ENCODE measurements at regions not wholly inside any gene's neighbourhood (a gene's known extent, or its start where the extent isn't known, plus 50 kb on each side); places are given as distances from the start of the nearest gene placed in this dataset.

DNA sequence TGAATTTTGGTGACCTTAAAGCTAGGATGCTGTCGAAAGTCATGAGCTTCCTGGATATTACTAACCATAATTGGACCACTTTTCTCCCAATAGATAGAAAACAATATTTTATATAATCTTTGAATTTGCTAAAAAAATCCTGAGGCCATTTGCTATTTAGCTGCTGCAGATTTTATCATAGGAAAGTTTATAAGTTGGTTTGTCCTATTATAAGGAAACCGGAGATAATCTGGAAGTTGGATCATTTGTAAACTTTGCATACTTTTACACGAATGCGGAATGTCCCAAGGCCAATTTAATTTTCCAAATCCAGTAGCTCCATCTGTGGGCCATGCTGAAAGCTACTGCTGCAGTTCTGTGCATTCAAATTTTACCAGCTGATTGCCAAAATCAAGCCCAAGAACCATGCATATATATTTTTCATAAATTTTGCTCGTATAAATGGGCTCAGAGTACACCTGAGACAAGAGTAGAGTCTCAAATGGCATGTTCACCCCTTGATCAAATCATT lies 378.3 kb downstream of the FAM181B start:
- DNase-seq: no peak
- Mint-ChIP-seq H3K27me3 (no peaks in the 10 kb centered on the region), H3K9me3 (no peaks in the 10 kb centered on the region), H3K27ac (no peak overlapping the region), H3K4me1 (no peaks in the 10 kb centered on the region), H3K4me3 (no peak overlapping the region)
- no peak for ATAC-seq

- no peak overlapping the region for H3K27ac Mint-ChIP-seq
- no peaks in the 10 kb centered on the region for H3K4me1 Mint-ChIP-seq
- H3K27me3 Mint-ChIP-seq: no peaks in the 10 kb centered on the region
- DNase-seq: no peak
- no peak for ATAC-seq
- H3K9me3 Mint-ChIP-seq: no peaks in the 10 kb centered on the region
- no peak overlapping the region for H3K4me3 Mint-ChIP-seq
Measured at GRCh38 chr11:82326853-82327252, 406.8 kb downstream of the FAM181B start.

DNA sequence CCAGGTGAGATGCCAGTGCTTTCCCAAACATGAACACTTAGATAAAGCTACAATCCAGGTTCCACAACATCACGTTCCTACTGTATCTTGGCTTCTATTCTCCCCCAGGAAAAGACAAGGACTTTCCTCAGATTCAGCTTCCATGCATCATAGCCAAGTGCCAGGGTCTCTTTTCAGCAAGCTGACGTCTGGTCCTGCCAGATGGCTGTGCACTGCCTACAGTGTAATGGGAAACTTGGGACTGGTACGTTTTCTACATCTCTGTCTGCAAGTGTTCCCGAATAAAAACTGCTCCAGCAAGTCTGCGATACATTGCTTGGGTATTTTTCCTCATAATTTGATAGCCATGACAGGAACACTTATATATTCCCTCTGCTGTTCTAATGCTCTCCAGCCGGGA lies 412.5 kb downstream of the FAM181B start:
- H3K27ac Mint-ChIP-seq: no peak overlapping the region
- H3K4me1 Mint-ChIP-seq: no peaks in the 10 kb centered on the region
- ATAC-seq: no peak
- H3K9me3 Mint-ChIP-seq: no peaks in the 10 kb centered on the region
- H3K27me3 Mint-ChIP-seq: no peaks in the 10 kb centered on the region
- H3K4me3 Mint-ChIP-seq: no peak overlapping the region
- no peak for DNase-seq

DNA sequence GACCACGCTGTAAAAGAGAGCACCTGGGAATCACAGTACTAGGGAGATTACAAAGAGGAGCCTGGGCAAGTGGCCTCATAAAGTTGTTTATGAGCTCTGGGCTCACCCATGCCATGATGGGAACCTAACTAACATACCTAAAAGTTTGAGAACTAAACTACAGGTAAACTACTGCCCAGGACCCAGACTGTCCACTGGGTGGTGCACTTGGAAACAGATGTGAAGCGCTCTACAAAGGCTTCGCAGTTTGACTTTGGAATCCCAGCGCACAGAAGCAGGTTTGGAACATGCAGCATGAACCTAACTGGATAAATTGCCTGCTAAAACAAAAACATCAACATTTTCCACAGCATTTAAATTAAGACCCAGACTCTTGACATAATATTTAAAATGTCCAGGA lies 418.6 kb downstream of the FAM181B start:
- no peaks in the 10 kb centered on the region for H3K4me1 Mint-ChIP-seq
- H3K27ac Mint-ChIP-seq: no peak overlapping the region
- DNase-seq (no peak), ATAC-seq (no peak)
- no peaks in the 10 kb centered on the region for H3K9me3 Mint-ChIP-seq
- no peaks in the 10 kb centered on the region for H3K27me3 Mint-ChIP-seq
- H3K4me3 Mint-ChIP-seq: no peak overlapping the region

DNA sequence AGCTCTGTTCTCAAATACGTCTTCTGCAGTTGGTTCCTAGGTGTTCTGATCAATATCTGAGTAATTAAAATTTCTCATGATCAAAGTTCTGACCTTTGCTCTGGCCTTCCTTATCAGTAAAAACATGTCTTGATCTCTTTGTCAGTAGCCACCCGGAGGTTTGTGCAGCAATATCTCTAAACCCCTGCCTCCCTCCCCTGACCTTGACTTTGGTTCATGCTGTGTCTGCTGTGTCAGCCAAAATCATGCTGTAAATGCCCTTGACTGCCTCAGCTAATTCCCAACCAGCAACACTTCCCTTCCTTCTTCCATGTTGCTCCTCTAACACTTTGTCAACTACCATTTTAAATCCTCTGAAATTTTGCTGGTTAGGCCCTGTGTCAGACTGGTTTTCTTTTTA lies 424.7 kb downstream of the FAM181B start:
- Mint-ChIP-seq H3K4me3 (no peak overlapping the region), H3K27me3 (no peaks in the 10 kb centered on the region), H3K9me3 (no peaks in the 10 kb centered on the region), H3K27ac (no peak overlapping the region), H3K4me1 (no peaks in the 10 kb centered on the region)
- ATAC-seq (no peak), DNase-seq (no peak)

- Mint-ChIP-seq H3K27me3 (no peaks in the 10 kb centered on the region), H3K27ac (no peak overlapping the region), H3K9me3 (no peaks in the 10 kb centered on the region), H3K4me3 (no peak overlapping the region), H3K4me1 (no peaks in the 10 kb centered on the region)
- ATAC-seq (no peak), DNase-seq (no peak)
Measured at GRCh38 chr11:82305123-82305522, 428.5 kb downstream of the FAM181B start.

GRCh38 chr11:82303671-82304070 lies 430.0 kb downstream of the FAM181B start:
- Mint-ChIP-seq H3K4me1 (no peaks in the 10 kb centered on the region), H3K4me3 (no peak overlapping the region), H3K9me3 (no peaks in the 10 kb centered on the region), H3K27me3 (no peaks in the 10 kb centered on the region), H3K27ac (no peak overlapping the region)
- no peak for ATAC-seq
- DNase-seq: no peak

- peaks cover 5% of the 10 kb centered on the region for H3K27me3 Mint-ChIP-seq
- DNase-seq (no peak), ATAC-seq (no peak)
- no peaks in the 10 kb centered on the region for H3K9me3 Mint-ChIP-seq
- H3K27ac Mint-ChIP-seq: no peak overlapping the region
- H3K4me1 Mint-ChIP-seq: no peaks in the 10 kb centered on the region
- H3K4me3 Mint-ChIP-seq: no peak overlapping the region
Measured at GRCh38 chr11:82288471-82288870, 445.2 kb downstream of the FAM181B start.

DNA sequence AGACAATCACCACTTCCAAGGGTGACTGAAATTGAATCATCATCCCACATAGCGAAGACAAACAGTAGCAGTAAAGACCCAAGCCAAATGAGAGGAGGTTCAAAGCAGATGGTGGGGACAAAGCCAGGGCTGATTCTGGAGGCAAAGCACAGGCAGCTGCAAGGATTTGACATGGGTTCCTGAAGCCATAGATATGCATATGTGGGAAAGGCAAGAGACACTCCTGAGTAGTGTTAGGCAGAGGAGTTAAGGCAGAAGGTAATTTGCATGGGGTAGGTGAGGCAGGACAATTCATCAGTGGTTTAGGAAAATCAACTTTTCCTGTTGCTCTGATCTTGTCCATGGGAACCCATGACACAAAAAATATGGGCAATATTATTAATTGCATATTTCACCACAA lies 462.8 kb downstream of the FAM181B start:
- ATAC-seq (no peak), DNase-seq (no peak)
- Mint-ChIP-seq H3K27ac (no peak overlapping the region), H3K9me3 (no peaks in the 10 kb centered on the region), H3K27me3 (no peaks in the 10 kb centered on the region), H3K4me3 (no peak overlapping the region), H3K4me1 (no peaks in the 10 kb centered on the region)

DNA sequence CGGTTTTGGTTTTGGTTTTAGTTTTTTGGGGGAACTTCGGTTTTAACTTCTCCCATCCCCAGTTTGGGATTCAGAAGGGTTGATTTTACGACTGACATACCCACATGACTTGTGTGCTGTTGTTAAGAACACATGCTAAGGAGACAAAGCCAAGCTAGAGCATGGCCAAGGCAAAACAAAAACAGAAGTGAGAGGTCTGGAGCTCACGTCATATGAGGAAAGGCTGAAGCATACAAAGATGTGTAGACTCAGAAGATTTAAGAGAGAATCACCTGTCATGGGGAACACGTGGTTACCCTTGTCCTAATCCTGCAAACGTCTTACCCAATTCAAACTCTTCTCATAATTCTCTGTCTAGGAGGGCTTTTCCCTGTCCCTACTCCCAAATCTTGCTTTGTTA lies 465.0 kb downstream of the FAM181B start:
- DNase-seq: no peak
- Mint-ChIP-seq H3K9me3 (no peaks in the 10 kb centered on the region), H3K4me3 (no peak overlapping the region), H3K4me1 (no peaks in the 10 kb centered on the region), H3K27ac (no peak overlapping the region), H3K27me3 (no peaks in the 10 kb centered on the region)
- ATAC-seq: no peak

- no peaks in the 10 kb centered on the region for H3K4me1 Mint-ChIP-seq
- DNase-seq (no peak), ATAC-seq (no peak)
- H3K27me3 Mint-ChIP-seq: no peaks in the 10 kb centered on the region
- H3K9me3 Mint-ChIP-seq: no peaks in the 10 kb centered on the region
- no peak overlapping the region for H3K4me3 Mint-ChIP-seq
- H3K27ac Mint-ChIP-seq: no peak overlapping the region
Measured at GRCh38 chr11:82267186-82267585, 466.5 kb downstream of the FAM181B start.

- Mint-ChIP-seq H3K9me3 (no peaks in the 10 kb centered on the region), H3K27ac (no peak overlapping the region), H3K4me3 (no peak overlapping the region), H3K27me3 (no peaks in the 10 kb centered on the region), H3K4me1 (no peaks in the 10 kb centered on the region)
- DNase-seq (no peak), ATAC-seq (no peak)
Measured at GRCh38 chr11:82261367-82261766, 472.3 kb downstream of the FAM181B start.

GRCh38 chr11:82250047-82250446 lies 483.6 kb downstream of the FAM181B start:
- Mint-ChIP-seq H3K27me3 (peaks cover 6% of the 10 kb centered on the region), H3K27ac (no peak overlapping the region), H3K4me1 (no peaks in the 10 kb centered on the region), H3K4me3 (no peak overlapping the region), H3K9me3 (no peaks in the 10 kb centered on the region)
- no peak for ATAC-seq
- no peak for DNase-seq

GRCh38 chr11:82246926-82247325 lies 486.7 kb downstream of the FAM181B start:
- no peaks in the 10 kb centered on the region for H3K4me1 Mint-ChIP-seq
- ATAC-seq: no peak
- peaks cover 0 to 4% of the 10 kb centered on the region in 2 donors for H3K9me3 Mint-ChIP-seq
- DNase-seq: no peak
- peaks cover 6% of the 10 kb centered on the region for H3K27me3 Mint-ChIP-seq
- H3K27ac Mint-ChIP-seq: peak overlapping the region in 1 of 2 donors; percentile 6
- H3K4me3 Mint-ChIP-seq: no peak overlapping the region

DNA sequence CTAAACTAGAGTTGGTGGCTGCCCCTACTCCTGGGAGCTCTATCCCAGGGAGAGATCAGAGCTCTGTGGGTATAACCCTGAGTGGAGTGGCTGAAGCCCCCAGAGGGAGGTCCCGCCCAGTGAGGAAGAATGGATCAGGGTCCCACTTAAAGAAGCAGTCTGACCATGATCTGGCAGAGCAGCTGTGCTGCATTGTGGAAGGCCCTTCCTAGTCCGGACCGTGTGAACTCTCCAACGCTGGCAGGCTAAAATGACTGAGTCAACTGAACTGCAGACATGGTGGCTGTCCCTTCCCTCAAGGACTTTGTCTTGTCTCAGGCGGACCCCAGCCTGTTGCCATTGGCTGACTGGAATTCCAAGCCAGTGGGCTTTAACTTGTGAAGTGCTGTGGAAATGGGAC lies 494.2 kb downstream of the FAM181B start:
- ATAC-seq (peak; percentile 26), DNase-seq (no peak)
- Mint-ChIP-seq H3K27ac (no peak overlapping the region), H3K9me3 (peaks cover 0 to 5% of the 10 kb centered on the region in 2 donors), H3K4me3 (no peak overlapping the region), H3K4me1 (no peaks in the 10 kb centered on the region), H3K27me3 (no peaks in the 10 kb centered on the region)

DNA sequence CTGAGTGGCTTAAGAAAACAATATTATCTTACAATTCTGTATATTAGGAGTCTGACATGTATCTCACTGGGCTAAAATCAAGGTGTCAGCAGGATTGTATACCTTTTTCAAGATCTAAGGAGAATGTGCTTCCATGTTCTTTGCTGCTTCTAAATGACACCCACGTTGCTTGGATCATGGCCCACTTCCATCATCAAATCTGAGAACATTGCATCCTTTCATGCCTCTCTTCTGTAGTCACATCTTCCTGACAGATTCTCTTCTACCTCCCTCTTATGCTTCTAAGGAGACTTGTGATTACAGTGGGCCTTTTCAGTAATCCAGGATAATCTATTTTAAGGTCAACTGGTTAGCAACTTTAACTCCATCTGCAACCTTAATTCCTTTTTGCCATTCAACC lies 499.4 kb downstream of the FAM181B start:
- H3K9me3 Mint-ChIP-seq: no peaks in the 10 kb centered on the region
- DNase-seq (no peak), ATAC-seq (no peak)
- no peaks in the 10 kb centered on the region for H3K27me3 Mint-ChIP-seq
- H3K4me1 Mint-ChIP-seq: no peaks in the 10 kb centered on the region
- H3K27ac Mint-ChIP-seq: no peak overlapping the region
- H3K4me3 Mint-ChIP-seq: no peak overlapping the region

DNA sequence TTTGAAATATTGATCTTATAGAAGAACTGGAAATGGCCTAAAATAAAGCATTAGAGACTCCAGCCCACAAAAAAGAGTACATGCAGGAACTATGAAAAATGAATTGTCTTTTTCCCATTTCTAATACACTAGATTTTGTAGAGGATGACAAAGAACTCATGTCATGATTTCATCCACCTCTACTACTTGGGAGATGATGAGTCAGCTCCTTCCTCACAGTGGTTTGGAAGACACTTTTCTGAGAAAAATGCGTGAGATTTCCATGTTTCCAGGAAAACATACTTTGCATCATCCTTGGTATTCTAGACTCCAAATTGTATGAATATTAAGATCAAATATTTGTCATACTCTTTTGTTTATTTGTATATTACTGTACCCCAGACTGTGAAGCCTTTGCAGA lies 500.5 kb downstream of the FAM181B start:
- no peak for ATAC-seq
- no peak for DNase-seq
- no peak overlapping the region for H3K27ac Mint-ChIP-seq
- H3K4me3 Mint-ChIP-seq: no peak overlapping the region
- H3K27me3 Mint-ChIP-seq: no peaks in the 10 kb centered on the region
- no peaks in the 10 kb centered on the region for H3K4me1 Mint-ChIP-seq
- no peaks in the 10 kb centered on the region for H3K9me3 Mint-ChIP-seq
